G401 (cell line): ENCODE measurements at regions not wholly inside any gene's neighbourhood (a gene's known extent, or its start where the extent isn't known, plus 50 kb on each side); places are given as distances from the start of the nearest gene placed in this dataset.
A peak's percentile ranks its signal among the peaks of the same experiment; 100 is the strongest.
"Not testable (repeated sequence)": the region's sequence is repeated elsewhere in the genome, so short reads cannot be mapped to it uniquely, and the experiment has no call there.

Source experiments
- DNase-seq: peaks from one replicate; pipeline ENCODE4 v3.0.0-alpha.2; 2015; ENCODE audit warnings: low spot score
- in situ Hi-C: cut with HindIII; loops from 2 replicates; pipeline ENCODE4 v1.10.0; 2016; ENCODE audit warnings: low sequenced_read_pairs, mixed read lengths

DNA sequence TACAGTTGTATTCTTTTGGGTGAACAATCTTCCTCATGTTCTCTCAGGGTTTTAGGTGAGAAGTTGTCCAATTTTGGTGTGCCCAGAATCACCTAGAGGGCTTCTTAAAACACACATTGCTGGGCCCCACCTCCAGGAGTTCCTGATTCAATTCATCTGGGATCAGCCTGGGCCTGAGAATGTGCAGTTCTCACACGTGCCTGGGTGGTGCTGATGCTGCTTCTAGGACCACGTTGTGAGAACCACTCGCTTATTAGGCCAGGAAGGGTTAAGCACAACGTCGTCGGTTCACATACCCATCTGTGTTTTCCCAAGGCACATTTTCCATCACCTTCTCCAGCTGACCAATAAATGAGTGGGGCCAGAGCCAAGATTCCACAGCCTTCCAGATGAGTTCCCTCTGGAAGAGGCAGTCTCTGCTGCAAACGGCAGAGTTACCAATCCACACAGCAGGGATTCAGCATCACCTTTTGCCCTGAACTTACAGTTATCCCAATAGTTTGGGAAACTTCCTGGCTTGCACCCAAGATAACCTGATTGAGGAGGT, 277.7 kb upstream of the HNRNPA3 start:
- DNase-seq: no peak
- in situ Hi-C loops: no loop called here

DNA sequence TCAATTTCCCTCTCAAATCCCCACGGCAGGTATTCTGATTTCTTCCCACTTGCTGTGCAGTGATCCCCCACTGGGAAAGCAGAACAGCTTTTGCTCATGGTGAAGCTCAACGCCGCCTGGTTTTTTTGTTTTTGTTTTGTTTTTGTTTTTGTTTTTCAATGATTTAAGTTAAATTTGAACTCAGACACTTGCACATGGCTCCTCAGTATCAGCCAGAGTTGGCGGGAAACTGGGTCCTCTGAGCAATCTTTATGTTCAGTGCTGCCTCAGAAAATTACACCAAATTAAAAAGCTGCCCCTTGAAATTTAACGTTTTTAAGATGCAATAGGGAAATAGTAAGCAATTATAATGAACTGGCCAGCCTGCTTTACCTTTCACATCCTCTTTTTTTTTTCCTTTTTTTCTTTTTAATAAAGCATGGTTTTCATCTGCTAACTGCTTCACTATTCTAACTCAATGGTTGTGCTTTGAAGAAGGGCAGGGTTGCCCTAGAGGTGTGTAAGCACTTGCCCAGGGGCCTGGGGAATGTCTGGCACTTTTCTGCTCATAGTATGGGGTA, 277.0 kb upstream of the HNRNPA3 start:
- in situ Hi-C loops: no loop called here
- DNase-seq: no peak

DNA sequence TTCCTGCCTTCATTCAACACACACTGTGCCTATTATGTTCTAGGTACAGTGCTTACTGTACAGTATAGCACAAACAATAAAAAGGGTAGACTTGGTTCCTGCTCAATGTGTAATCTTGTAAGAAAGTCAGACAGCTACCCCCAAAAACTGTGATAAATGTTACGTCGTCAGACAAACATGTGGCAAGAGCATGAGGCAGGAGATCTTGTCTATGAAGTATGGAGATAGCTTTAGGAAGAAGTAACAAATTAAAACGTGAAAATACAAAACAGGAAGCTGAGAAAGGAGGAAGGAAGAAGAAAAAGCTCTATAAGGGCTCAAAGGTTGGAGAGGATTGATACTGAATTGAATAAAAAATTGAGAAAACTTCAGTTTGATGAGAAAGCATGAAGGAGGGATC, 276.2 kb upstream of the HNRNPA3 start:
- DNase-seq: no peak
- in situ Hi-C loops: no loop called here

DNA sequence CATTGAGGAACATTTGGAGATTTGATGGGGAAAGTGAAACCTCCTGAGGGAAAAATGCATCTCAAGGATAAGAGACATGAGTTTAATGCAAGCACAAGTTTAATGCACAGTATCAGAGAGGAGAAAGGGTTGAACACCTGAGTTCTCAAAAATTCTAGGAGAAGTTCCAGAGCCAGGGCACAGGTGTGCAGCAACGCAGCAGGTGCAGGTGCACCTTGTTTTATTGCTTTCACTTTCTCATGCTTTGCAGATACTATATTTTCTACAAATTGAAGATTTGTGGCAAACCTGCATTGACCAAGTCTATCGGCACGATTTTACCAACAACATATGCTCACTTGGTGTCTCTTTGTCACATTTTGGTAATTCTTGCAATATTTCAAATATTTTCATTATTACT, 267.6 kb upstream of the HNRNPA3 start:
- in situ Hi-C loops: no loop called here
- no peak for DNase-seq

DNA sequence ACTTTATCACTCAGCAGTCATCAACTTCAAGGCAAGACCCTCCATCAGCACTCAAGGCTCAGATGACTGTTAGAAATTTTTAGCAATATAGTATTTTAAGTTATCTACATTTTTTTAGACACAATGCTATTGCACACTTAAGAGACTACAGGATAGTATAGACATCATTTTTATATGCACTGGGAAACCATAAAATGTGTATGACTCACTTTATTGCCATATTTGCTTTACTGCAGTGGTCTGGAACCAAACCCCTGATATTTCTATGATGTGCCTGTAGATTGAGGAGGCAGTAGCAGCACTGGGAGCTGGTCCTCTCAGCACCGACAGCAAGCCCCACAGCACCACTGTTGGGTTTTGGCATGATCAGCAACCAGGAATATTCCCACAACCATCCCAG, 264.8 kb upstream of the HNRNPA3 start:
- in situ Hi-C loops: no loop called here
- no peak for DNase-seq

DNA sequence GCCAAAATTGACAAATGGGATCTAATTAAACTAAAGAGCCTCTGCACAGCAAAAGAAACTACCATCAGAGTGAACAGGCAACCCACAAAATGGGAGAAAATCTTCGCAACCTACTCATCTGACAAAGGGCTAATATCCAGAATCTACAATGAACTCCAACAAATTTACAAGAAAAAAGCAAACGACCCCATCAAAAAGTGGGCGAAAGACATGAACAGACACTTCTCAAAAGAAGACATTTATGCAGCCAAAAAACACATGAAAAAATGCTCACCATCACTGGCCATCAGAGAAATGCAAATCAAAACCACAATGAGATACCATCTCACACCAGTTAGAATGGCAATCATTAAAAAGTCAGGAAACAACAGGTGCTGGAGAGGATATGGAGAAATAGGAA, 261.4 kb upstream of the HNRNPA3 start:
- in situ Hi-C loops, DNase-seq: not testable (repeated sequence)

DNA sequence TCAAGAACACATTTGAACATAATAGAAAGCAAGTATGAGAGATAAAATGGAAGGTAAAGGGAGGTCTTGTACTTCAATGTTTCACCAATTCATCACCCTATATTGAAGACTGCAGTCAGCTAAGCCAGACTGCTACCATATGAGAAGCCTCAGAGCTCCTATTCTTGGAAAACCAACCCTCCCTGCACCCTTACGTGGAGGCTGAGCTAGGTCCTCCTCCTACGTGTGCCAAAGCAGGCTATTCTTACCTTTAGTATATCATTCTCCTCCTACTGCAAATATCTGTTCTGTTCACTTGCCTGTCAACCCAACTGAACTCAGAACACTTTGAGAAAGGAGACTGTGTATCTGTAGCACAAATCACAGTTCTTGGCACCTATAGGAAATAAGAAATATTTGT, 255.8 kb upstream of the HNRNPA3 start:
- in situ Hi-C loops: no loop called here

DNA sequence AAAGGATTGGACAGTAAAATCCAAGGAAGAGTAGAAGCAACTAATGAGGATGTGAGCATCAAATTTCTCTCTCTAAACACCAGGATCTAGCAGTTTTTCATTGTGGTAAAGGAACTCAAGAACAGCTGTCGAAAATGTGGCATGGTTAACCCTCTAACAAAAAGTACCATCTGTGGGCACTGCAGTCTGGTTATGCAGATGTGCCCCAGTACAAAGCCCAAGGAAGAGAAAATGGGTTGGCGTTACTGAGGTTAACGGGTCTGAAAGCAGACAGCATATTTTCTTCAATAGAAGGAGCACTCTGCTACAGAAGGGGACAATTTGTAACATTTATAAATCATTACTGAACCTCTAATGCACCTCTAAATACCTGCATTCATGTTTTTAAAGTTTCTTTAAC, 253.0 kb upstream of the HNRNPA3 start:
- no peak for DNase-seq
- in situ Hi-C loops: no loop called here

More for the DNA sequence above, 255.8 kb upstream of the HNRNPA3 start:
- DNase-seq: no peak

DNA sequence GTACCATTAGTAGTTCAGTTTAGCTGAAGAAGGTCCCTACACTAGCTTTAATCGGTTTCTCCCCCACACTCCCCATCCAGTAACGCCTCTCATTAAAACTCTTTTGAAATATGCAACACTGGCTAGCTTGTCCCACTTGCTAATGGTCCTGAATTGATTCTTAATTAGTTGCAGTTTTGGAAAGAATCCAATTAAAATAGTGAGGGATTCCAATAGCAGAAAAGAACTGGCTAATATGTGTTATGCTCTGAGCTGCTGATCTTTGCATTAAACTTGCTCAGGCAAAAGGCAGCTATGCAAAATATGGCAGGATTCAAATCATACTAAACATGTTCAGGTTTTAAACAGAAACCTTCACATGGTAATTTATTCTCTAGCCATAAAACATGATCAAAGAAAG, 252.5 kb upstream of the HNRNPA3 start:
- DNase-seq: peak; percentile 3
- in situ Hi-C loops: no loop called here

DNA sequence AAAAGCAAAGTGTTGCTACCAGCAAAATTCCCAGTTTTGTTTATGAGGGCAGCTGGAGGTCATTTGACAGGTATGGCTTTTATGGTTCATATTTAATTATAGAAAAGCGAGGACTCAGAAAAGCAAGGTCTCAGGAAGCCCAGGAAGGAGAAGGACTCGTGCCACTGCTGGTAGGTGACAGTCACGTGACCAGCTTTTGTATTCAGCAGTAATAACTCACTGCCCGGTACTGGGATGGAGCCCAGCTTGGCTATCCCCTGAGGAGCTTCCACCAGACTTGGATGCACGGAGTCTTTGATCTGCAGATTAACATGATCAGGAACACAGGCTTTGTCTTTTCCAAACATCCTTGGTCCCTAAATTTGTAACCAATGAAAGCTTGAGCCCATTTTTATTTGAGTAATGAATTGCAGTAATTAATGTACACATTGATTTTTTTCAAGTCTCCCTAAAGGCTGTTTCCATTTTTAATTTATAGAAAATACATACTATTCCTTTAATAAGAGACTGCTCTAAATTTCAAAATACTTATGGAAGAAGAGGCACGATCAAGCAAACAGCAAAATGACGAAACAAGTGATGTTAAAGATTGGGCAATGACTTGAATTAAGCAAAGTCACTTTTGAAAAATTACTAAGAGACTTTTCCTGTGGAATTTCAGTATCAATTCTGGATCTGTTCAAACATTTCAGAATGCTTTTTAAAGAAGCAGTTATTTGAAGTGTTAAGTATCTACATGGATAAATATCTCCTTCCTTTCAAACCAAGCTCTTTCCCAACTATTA, 251.7 kb upstream of the HNRNPA3 start:
- peak; percentile 53 for DNase-seq
- in situ Hi-C loops: no loop called here

DNA sequence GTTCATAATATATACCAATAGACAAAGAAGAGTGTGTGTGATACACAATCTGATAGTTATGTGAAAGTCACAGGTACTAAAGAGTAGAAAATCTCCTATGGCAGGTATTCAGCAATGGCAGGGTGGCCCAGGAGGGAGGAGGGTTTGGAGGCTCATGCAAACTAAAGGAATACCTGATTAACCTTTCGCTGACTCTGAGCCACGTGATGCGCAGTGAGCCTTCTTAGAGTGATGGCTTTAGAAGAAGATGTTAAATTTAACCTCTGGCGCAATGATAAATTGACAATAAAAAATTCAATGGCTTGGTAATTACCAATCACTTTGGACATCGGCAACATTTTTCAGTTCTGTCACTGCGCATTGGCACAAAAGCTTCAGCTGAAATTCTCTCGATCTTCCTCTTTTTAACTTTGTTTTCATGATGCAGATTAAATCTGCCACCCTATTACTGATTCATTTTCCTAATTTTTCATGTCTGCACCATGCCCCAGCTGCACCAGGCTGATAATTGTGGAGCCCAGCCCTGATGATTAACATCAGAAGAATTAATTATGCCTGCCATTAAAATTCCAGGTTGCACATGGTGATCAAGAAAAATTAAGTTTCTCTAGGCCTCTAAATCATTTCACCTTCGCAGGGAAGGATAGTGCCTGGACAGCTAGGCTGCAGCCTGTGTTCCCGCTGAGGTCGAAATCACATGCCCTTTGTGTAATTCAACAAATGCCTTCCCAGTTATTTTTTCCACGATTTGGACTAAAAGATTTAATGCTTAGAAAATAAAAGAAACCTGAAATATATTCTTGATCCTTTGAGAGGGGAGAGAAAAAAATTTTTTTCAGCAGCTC, 250.6 kb upstream of the HNRNPA3 start:
- in situ Hi-C loops: no loop called here

DNA sequence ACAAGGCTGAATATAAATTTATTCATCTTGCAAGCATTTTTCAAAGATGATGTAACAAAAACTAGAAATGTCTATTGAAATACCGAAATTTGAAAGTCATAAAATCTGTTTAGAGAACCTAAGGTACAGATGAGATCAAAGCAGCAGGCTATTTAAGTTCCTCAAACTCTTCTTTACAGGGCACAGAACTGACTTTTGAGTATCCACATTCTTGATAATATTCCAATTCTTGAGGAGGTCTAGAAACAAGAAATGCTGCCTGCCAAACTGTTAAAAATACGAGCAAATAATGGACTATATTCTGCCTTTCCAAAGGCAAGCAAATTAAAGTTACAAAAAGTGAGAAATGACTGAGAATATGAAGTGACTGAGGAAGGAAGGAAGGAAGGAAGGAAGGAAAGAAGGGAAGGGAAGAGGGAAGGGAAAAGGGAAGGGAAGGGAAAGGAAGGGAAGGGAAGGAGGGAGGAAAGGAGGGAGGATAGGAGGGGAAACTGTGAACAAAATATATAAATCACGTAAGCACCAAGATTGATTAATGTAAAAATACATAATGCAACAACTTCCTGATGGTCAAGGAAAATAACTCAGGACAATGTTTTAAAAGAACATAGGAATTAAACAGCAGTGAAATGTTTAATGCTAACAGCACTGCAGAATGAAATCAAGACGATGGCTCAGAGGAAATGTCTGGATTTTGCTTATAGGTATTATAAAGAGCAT, 248.9 kb upstream of the HNRNPA3 start:
- DNase-seq: no peak
- in situ Hi-C loops: no loop called here

More for the DNA sequence above, 250.6 kb upstream of the HNRNPA3 start:
- DNase-seq: no peak

DNA sequence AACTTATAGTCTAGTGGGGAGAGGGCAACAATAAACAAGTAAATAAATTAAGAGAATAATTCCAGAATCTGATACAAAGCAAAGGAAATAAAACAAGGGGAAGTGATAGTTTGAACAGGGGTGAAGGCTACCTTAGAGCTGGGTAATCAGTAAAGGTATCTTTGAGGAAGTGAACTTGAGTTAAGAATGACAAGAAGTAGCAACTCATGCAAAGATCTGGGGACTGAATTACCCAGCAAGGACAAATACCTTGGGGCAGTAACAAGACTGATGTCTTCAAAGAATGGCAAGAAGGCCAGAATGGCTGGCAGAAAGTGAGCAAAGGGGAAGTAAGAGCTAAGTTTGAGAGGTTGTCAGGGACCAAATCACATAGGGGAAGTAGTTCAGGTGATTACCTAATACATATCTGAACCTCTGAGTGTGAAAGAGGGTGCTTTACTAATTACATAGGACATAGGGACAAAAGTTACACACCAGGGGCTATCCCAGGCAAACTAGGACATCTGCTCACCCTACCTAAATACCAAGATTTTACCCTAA, 244.6 kb upstream of the HNRNPA3 start:
- in situ Hi-C loops: no loop called here
- no peak for DNase-seq

DNA sequence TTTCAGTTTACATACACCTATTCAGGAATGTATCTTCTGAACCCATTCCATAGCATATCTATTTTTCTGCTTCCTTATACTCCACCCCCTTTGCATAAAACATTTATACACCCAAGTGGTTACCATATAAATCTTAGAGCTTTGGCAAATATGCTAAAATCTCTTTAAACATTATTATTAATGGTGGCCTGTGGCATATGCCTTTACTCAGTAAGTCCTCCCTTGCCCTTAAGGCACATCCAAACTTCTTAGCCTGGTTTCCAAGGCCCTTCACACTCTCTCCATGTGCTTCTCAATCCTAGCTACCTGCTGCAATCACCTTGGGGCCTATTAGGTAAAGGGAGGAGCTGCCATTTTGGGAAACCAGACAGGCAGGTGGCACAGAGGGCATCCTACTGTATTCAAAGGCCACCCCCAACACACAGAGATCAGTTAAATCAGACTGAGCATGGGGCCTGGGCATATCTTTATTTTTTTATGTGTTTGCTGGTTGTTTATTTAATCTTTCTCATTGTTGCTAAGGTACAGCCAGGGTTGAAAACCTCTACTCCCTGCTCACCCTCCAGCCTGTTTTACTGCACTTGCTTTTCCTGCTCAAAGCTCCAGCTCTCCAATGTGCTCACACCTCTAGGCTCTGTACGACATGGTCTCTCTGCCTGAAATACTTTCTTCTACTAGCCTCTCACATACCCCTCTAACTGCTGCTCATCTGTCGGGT, 242.8 kb upstream of the HNRNPA3 start:
- in situ Hi-C loops: no loop called here

DNA sequence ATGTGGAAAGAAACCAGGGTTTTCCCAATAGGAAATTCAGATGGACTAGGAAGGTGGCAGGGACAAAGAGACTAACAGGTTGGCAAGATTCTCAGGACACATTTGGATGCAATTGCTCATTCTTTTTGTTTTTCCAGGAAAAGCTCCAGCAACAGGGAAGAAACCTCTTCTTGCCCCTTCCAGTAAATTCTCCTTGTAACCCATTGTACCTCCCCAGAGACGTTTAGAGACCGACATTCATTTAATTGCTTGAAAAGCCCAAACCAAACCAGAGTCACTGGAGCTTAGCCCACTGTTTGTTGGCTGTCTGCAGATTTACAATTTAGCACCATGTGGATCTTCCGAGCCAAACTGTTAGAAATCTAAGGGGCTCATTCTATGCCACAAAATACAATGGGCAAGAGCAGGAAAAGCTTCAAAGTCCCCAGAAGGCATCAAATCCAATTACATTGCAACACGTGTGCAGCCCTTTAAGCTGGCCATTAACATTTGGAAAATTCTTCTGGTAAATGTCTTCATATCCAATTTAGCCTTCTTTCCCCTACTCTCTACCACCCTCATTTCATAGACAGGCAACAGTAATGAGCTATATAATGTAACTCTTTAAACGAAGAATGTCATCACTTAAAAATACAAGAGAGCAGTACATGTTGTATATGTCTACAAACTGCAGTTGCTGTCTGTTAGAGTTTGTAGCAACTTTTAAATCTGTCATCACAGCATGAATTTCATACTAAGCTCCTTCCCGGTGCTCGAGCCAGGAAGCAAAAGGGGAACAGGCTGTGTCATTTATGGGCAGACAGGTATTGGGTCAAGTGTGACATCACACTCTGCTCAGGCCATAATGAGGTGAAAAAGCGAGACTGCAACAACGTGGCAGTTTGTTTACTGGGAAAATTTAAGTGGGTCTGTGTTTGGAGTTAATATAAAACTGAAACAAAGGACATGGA, 235.6 kb upstream of the HNRNPA3 start:
- in situ Hi-C loops: no loop called here
- peak; percentile 53 for DNase-seq

More for the DNA sequence above, 242.8 kb upstream of the HNRNPA3 start:
- DNase-seq: no peak

DNA sequence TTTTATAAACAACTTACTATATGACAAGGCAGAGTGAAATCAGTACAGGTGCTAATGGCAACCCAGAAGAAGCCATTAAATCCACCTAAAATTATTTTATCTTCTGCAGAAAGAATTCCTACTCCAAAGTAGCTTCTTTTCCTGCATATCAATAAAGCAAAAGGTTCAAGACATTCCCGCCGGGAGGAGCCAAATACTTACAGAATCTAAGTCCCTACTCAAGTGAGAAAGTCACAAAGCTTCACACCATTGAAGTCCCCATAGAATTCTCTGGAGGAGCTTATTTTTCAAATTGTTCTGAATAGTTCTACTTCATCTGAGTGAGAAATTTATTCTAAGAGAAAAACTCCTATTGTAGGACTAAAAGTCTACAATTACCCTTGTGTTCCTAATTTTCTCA, 233.7 kb upstream of the HNRNPA3 start:
- in situ Hi-C loops: no loop called here
- DNase-seq: no peak

DNA sequence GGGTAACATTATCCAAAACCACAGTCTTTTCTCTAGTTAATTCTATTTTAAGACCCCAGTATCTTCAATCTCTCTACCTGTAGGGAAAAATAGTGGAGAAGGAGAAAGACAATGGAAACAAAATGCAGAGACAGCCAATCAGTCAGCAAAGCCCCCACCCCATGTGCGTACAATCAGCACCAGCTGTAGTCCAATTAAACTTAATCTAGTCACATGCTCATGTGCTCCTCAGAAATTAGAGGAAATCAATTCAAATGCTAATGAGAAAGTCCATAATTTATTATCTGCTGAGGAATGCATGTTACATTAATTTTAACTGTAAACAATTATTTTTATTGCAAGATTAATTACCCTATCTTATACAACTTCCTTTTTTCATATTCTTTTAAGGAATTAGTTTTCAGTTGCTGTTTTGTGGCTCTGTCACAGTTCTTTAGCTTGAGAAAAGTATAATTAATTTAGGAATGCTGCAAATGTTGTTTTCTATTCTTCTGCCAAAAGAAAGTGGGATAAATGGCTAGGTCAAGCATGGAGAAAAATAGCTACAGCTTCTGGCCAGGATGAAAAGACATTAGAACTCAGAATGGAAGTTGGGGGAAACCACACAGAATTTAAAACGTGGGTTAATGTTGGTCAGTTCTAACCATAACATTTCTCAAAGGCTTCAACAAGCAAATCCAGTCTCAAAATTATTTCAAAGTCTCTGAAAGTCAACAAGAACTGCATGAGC, 232.4 kb upstream of the HNRNPA3 start:
- in situ Hi-C loops: no loop called here
- DNase-seq: no peak
